K562 (cell line): ENCODE measurements at regions not wholly inside any gene's neighbourhood (a gene's known extent, or its start where the extent isn't known, plus 50 kb on each side); places are given as distances from the start of the nearest gene placed in this dataset.

Experiments used
- ATAC-seq: fragments of 200-7000 bp; cut with Tn5 transposase; 3 replicates; pipeline ENCODE4 v1.9.1; 2020; ENCODE audit warnings: moderate library complexity
- BruUV-seq: library from RNA; stranded (reverse); fragments of 400-500 nt; replicated peaks from 2 replicates; lab custom pipeline; 2021; lab: Mats Ljungman, UMichigan
- CTCF ChIA-PET: fragments of 300-600 bp; formaldehyde crosslinking; extraction: SDS; loops from one replicate; lab custom pipeline; 2021; ENCODE audit warnings: low intra/inter-chr PET ratio; lab: Yijun Ruan, JAX
- POLR2A ChIA-PET: fragments of 300-600, 350-650 bp; sonication (Branson Sonifier 250); formaldehyde crosslinking; extraction: SDS; loops from one replicate; lab custom pipeline; 2021; ENCODE audit warnings: antibody characterized with exemption, inconsistent platforms; lab: Yijun Ruan, JAX
- DNase-seq, 4 experiments: peaks; one replicate each; pipeline versions ENCODE4 v3.0.0 to v3.0.0-alpha.2; 2011 to 2018; ENCODE audit warnings: low spot score in 3 of 4, mixed read lengths in 3 of 4; ENCODE audit errors: extremely low read depth in 1 of 4
- FAIRE-seq: peaks from 2 replicates; lab custom pipeline; 2011; peaks lifted over from hg19 to GRCh38; lab: Jason Lieb, UNC
- H2AFZ ChIP-seq: 2 replicates; pipeline ENCODE4 v1.6.0; 2011; ENCODE audit warnings: low read depth, low read length, control low read depth, inconsistent platforms
- H3K27ac ChIP-seq: fragments of 200-600 bp; 3 replicates; pipeline ENCODE4 v1.8.0; 2011; ENCODE audit warnings: low read depth, mild to moderate bottlenecking, control low read depth, inconsistent platforms, low read length, moderate library complexity, mixed read lengths; ENCODE audit errors: extremely low read depth
- H3K27me3 ChIP-seq, 2 experiments: fragments of 300-600 bp in 1 of 2; 2 replicates in 1 of 2; 3 replicates in 1 of 2; pipeline versions ENCODE4 v1.6.0 to v1.8.0; 2011; ENCODE audit warnings: inconsistent platforms in 2 of 2, low read length in 2 of 2, mild to moderate bottlenecking in 1 of 2, mixed read lengths in 1 of 2, moderate library complexity in 1 of 2; ENCODE audit not compliant: control insufficient read depth in 2 of 2, insufficient read depth in 2 of 2
- H3K36me3 ChIP-seq: fragments of 300-600 bp; 3 replicates; pipeline ENCODE4 v1.8.0; 2011; ENCODE audit warnings: mild to moderate bottlenecking, low read length, inconsistent platforms; ENCODE audit not compliant: control insufficient read depth, insufficient read depth
- H3K4me1 ChIP-seq, 2 experiments: fragments of 200-600 bp in 1 of 2; replicated peaks in 1 of 2; 2 replicates in 1 of 2; 3 replicates in 1 of 2; pipeline versions ENCODE4 v1.5.1 to v1.8.0; 2011; ENCODE audit warnings: inconsistent platforms in 2 of 2, low read length in 2 of 2, mild to moderate bottlenecking in 1 of 2, mixed read lengths in 1 of 2, moderate library complexity in 1 of 2; ENCODE audit not compliant: control insufficient read depth in 2 of 2, insufficient read depth in 2 of 2
- H3K4me2 ChIP-seq: 2 replicates; pipeline ENCODE4 v1.6.1; 2011; ENCODE audit warnings: low read length, control low read depth, inconsistent platforms, mixed read lengths; ENCODE audit not compliant: insufficient read depth
- H3K4me3 ChIP-seq: fragments of 200-600 bp; sonication (generic), shearing (Covaris generic); 2 replicates; pipeline ENCODE4 v1.5.1; 2016; ENCODE audit warnings: control low read depth, inconsistent platforms
- H3K79me2 ChIP-seq: fragments of 200-600 bp; 3 replicates; pipeline ENCODE4 v1.8.0; 2011; ENCODE audit warnings: low read length, inconsistent platforms; ENCODE audit not compliant: control insufficient read depth, insufficient read depth
- H3K9ac ChIP-seq, 2 experiments: 2 replicates each; pipeline versions ENCODE4 v1.6.0 to v1.6.1; 2011; ENCODE audit warnings: low read depth in 2 of 2, low read length in 2 of 2, control low read depth in 1 of 2, inconsistent platforms in 1 of 2, mild to moderate bottlenecking in 1 of 2, mixed read lengths in 1 of 2; ENCODE audit not compliant: insufficient read depth in 1 of 2
- H3K9me1 ChIP-seq: one replicate; pipeline ENCODE4 v1.6.0; 2011; ENCODE audit warnings: inconsistent platforms, mild to moderate bottlenecking, low read length, moderate library complexity; ENCODE audit not compliant: control insufficient read depth, insufficient read depth
- H3K9me3 ChIP-seq: replicated peaks from 2 replicates; pipeline ENCODE4 v1.5.1; 2011; ENCODE audit warnings: low read depth, low read length, inconsistent platforms; ENCODE audit not compliant: control insufficient read depth, insufficient read depth
- H4K20me1 ChIP-seq: replicated peaks from 2 replicates; pipeline ENCODE4 v1.6.1; 2011; ENCODE audit warnings: low read length, inconsistent platforms, mixed read lengths; ENCODE audit not compliant: control insufficient read depth, insufficient read depth
- FOXO4 ChIP-seq: fragments of 450-650 bp; formaldehyde crosslinking; IDR thresholded peaks from 2 replicates; pipeline ENCODE4 v1.4.0; 2020; ENCODE audit warnings: mild to moderate bottlenecking, moderate library complexity
- GABPB2 ChIP-seq: fragments of 250-450 bp; sonication (Bioruptor Pico); conservative IDR thresholded peaks from 2 replicates; pipeline ENCODE4 v1.5.1; 2021; ENCODE audit warnings: mild to moderate bottlenecking
- KDM2B ChIP-seq: fragments of 250-450 bp; sonication (Bioruptor Pico); IDR thresholded peaks from 2 replicates; pipeline ENCODE4 v1.8.0; 2021; ENCODE audit warnings: mild to moderate bottlenecking, moderate library complexity
- MITF ChIP-seq: IDR thresholded peaks from 2 replicates; pipeline ENCODE4 v1.6.1; 2014; ENCODE audit warnings: antibody characterized with exemption
- MYBL2 ChIP-seq, 2 experiments: fragments of 450-650 bp in 1 of 2; sonication (generic) in 1 of 2; formaldehyde crosslinking in 1 of 2; IDR thresholded peaks; 2 replicates each; pipeline versions ENCODE4 v1.6.1 to v1.8.1; 2017 to 2022; ENCODE audit warnings: borderline replicate concordance in 1 of 2, inconsistent platforms in 1 of 2, low read depth in 1 of 2, mild to moderate bottlenecking in 1 of 2, missing genetic modification reagents in 1 of 2, moderate library complexity in 1 of 2
- NFXL1 ChIP-seq: fragments of 450-650 bp; formaldehyde crosslinking; IDR thresholded peaks from 2 replicates; pipeline ENCODE4 v1.4.0; 2021; ENCODE audit warnings: mild to moderate bottlenecking
- PML ChIP-seq: IDR thresholded peaks from 2 replicates; pipeline ENCODE4 v1.6.1; 2012; ENCODE audit warnings: low read length, inconsistent platforms
- PRMT5 ChIP-seq: sonication (generic); formaldehyde crosslinking; IDR thresholded peaks from 2 replicates; pipeline ENCODE4 v1.5.0; 2020; ENCODE audit warnings: missing genetic modification reagents
- YY1 ChIP-seq, 3 experiments: IDR thresholded peaks; 2 replicates each; pipeline ENCODE4 v1.6.1; 2011; ENCODE audit warnings: low read length in 2 of 3, mild to moderate bottlenecking in 2 of 3, moderate library complexity in 2 of 3, borderline replicate concordance in 1 of 3, control low read depth in 1 of 3, low read depth in 1 of 3; ENCODE audit not compliant: insufficient read depth in 3 of 3, insufficient replicate concordance in 2 of 3, control insufficient read depth in 1 of 3, insufficient read length in 1 of 3; ENCODE audit errors: extremely low read depth in 1 of 3
- ZEB2 ChIP-seq: fragments of 450-650 bp; IDR thresholded peaks from 2 replicates; pipeline ENCODE4 v1.6.1; 2016
- ZFP36 ChIP-seq: fragments of 150-350 bp; IDR thresholded peaks from 2 replicates; pipeline ENCODE4 v1.6.1; 2018; ENCODE audit warnings: low read length, low read depth; ENCODE audit not compliant: partially characterized antibody
- ZNF174 ChIP-seq: fragments of 250-450 bp; sonication (Bioruptor Pico); IDR thresholded peaks from 2 replicates; pipeline ENCODE4 v1.4.0; 2020; ENCODE audit warnings: mild to moderate bottlenecking
- ZNF551 ChIP-seq: fragments of 250-450 bp; sonication (Bioruptor Pico); IDR thresholded peaks from 2 replicates; pipeline ENCODE4 v1.5.0; 2021; ENCODE audit warnings: mild to moderate bottlenecking, moderate library complexity
- WGBS: fragments of 100-300 bp; shearing (Covaris generic); methylation state at CpG from one replicate; pipeline ENCODE4 v1.1.6; 2016; ENCODE audit warnings: low coverage, mixed read lengths; ENCODE audit not compliant: insufficient coverage; ENCODE audit errors: missing lambda C conversion rate; 5-methylcytosine and 5-hydroxymethylcytosine counted together
- in situ Hi-C: fragments of 300-500 bp; cut with MboI; formaldehyde crosslinking; loops from 4 replicates; pipeline ENCODE4 v1.15.0; 2018; ENCODE audit warnings: inconsistent platforms, mixed read lengths
- intact Hi-C: fragments of 100-400 bp; cut with micrococcal nuclease; formaldehyde crosslinking; loops from 2 replicates; pipeline ENCODE4 v1.14.2; 2022

- intact Hi-C loops, result no loop called here
- ChIA-PET POLR2A (no interaction called here), CTCF (no interaction called here)
- no peaks in the 10 kb centered on the region for H3K79me2 ChIP-seq
- FAIRE-seq, result no peak
- BruUV-seq, result no TSS peak
- H3K4me2 ChIP-seq, result no peak overlapping the region
- H3K27ac ChIP-seq, result no peak overlapping the region
- H3K4me1 ChIP-seq, result no peaks in the 10 kb centered on the region
- H4K20me1 ChIP-seq, result no peaks in the 10 kb centered on the region
- in situ Hi-C loops, result no loop called here
- 3% methylated on average over 7 of the region's 7 CpGs for WGBS
- no peak overlapping the region for H3K9ac ChIP-seq
- no peak overlapping the region for H3K4me3 ChIP-seq
- no peaks in the 10 kb centered on the region for H3K9me3 ChIP-seq
- ATAC-seq, result no peak
- H3K36me3 ChIP-seq, result no peaks in the 10 kb centered on the region
- no peaks in the 10 kb centered on the region for H3K9me1 ChIP-seq
- DNase-seq, result no peak
- no peaks in the 10 kb centered on the region for H3K27me3 ChIP-seq
- no peak overlapping the region for H2AFZ ChIP-seq
- TF ChIP-seq YY1 (IDR thresholded peaks at IDR 0.05; ENCODE audit: borderline replicate concordance in 1 of 3, control insufficient read depth in 1 of 3, extremely low read depth in 1 of 3, insufficient read depth in 3 of 3, insufficient read length in 1 of 3, insufficient replicate concordance in 2 of 3, low read depth in 1 of 3, low read length in 2 of 3) (no peak), PRMT5 (CRISPR knock-in tag) (no peak), NFXL1 (CRISPR knock-in tag) (no peak), ZEB2 (no peak), MITF (no peak), FOXO4 (CRISPR knock-in tag) (no peak), MYBL2 (IDR thresholded peaks at IDR 0.05; ENCODE audit: low read depth) (no peak), MYBL2 (CRISPR knock-in tag; IDR thresholded peaks at IDR 0.05; ENCODE audit: borderline replicate concordance) (no peak), ZNF551 (CRISPR knock-in tag) (no peak), ZFP36 (no peak), ZNF174 (CRISPR knock-in tag) (no peak), KDM2B (CRISPR knock-in tag) (no peak), PML (no peak), GABPB2 (CRISPR knock-in tag) (no peak)
These were observed 478.7 kb downstream of the DMAC1 start for GRCh38 chr9:7320841-7321240.
